A549 (cell line): ENCODE measurements at regions not wholly inside any gene's neighbourhood (a gene's known extent, or its start where the extent isn't known, plus 50 kb on each side); places are given as distances from the start of the nearest gene placed in this dataset.

Source experiments
- ATAC-seq, 2 experiments: fragments of 200-7000 bp in 1 of 2; fragments of >200 bp in 1 of 2; cut with Nextera tagmentation in 1 of 2; cut with Tn5 transposase in 1 of 2; 3 replicates each; pipeline versions ENCODE4 v1.8.0 to v1.9.1; 2018 to 2020; ENCODE audit warnings: mild to moderate bottlenecking in 1 of 2, moderate library complexity in 1 of 2
- CTCF ChIA-PET: fragments of 300-600 bp; sonication (Branson Sonifier 250); formaldehyde crosslinking; extraction: SDS; loops from one replicate; lab custom pipeline; 2021; ENCODE audit warnings: antibody characterized with exemption, inconsistent platforms; lab: Yijun Ruan, JAX
- POLR2A ChIA-PET: fragments of 350-600 bp; formaldehyde crosslinking; extraction: SDS; loops from one replicate; lab custom pipeline; 2021; ENCODE audit warnings: antibody characterized with exemption, inconsistent platforms; lab: Yijun Ruan, JAX
- DNase-seq, 2 experiments: peaks; one replicate each; pipeline versions ENCODE4 v3.0.0 to v3.0.0-alpha.2; 2011 to 2016; ENCODE audit warnings: low read depth in 1 of 2, low spot score in 1 of 2
- FAIRE-seq: peaks from 2 replicates; lab custom pipeline; 2011; peaks lifted over from hg19 to GRCh38; lab: Jason Lieb, UNC
- H3K27ac ChIP-seq, 2 experiments: fragments of >200 bp; sonication (Bioruptor Twin); formaldehyde crosslinking; 3 replicates each; pipeline ENCODE4 v1.5.1; 2016 to 2017
- H3K4me1 ChIP-seq: fragments of >200 bp; sonication (Bioruptor Twin); formaldehyde crosslinking; 3 replicates; pipeline ENCODE4 v1.6.1; 2016
- H3K4me2 ChIP-seq: fragments of >200 bp; sonication (Bioruptor Twin); formaldehyde crosslinking; 3 replicates; pipeline ENCODE4 v1.6.1; 2016
- H3K4me3 ChIP-seq: fragments of >200 bp; sonication (Bioruptor Twin); formaldehyde crosslinking; 3 replicates; pipeline ENCODE4 v1.5.1; 2016
- H3K9me3 ChIP-seq: fragments of >200 bp; sonication (Bioruptor Twin); formaldehyde crosslinking; 3 replicates; pipeline ENCODE4 v1.6.1; 2016
- BHLHE40 ChIP-seq: IDR thresholded peaks from 2 replicates; pipeline ENCODE4 v1.6.1; 2012; ENCODE audit warnings: low read depth, low read length, inconsistent platforms
- CEBPB ChIP-seq, 2 experiments: fragments of >200 bp in 1 of 2; sonication (Bioruptor Twin) in 1 of 2; formaldehyde crosslinking in 1 of 2; IDR thresholded peaks; 2 replicates each; pipeline ENCODE4 v1.6.1; 2012 to 2016
- CHD2 ChIP-seq: fragments of 150-350 bp; IDR thresholded peaks from 2 replicates; pipeline ENCODE4 v1.6.1; 2014; ENCODE audit warnings: low read length; ENCODE audit not compliant: partially characterized antibody
- EHF ChIP-seq: fragments of 250-450 bp; sonication (Bioruptor Pico); IDR thresholded peaks from 2 replicates; pipeline ENCODE4 v1.5.0; 2020; ENCODE audit warnings: mild to moderate bottlenecking
- FOSB ChIP-seq: fragments of 250-450 bp; sonication (Bioruptor Pico); IDR thresholded peaks from 2 replicates; pipeline ENCODE4 v1.5.0; 2020; ENCODE audit warnings: mild to moderate bottlenecking, moderate library complexity
- FOSL2 ChIP-seq, 2 experiments: fragments of 450-650 bp in 1 of 2; fragments of >200 bp in 1 of 2; sonication (Bioruptor Twin) in 1 of 2; formaldehyde crosslinking; IDR thresholded peaks; 2 replicates each; pipeline versions ENCODE4 v1.5.0 to v1.6.1; 2016 to 2020; ENCODE audit warnings: mild to moderate bottlenecking in 1 of 2, moderate library complexity in 1 of 2
- JUNB ChIP-seq: fragments of >200 bp; sonication (Bioruptor Twin); formaldehyde crosslinking; IDR thresholded peaks from 2 replicates; pipeline ENCODE4 v1.6.1; 2016
- KDM5A ChIP-seq: fragments of 200-600 bp; sonication (generic); IDR thresholded peaks from 2 replicates; pipeline ENCODE4 v1.6.1; 2016; ENCODE audit warnings: antibody characterized with exemption, mild to moderate bottlenecking
- MAZ ChIP-seq: fragments of 150-350 bp; IDR thresholded peaks from 2 replicates; pipeline ENCODE4 v1.6.1; 2014; ENCODE audit warnings: antibody characterized with exemption, low read depth, low read length, borderline replicate concordance
- MYC ChIP-seq: IDR thresholded peaks from 2 replicates; pipeline ENCODE4 v1.6.1; 2012; ENCODE audit warnings: mild to moderate bottlenecking, inconsistent platforms, low read length, improper control_type of control experiment, borderline replicate concordance
- PHF8 ChIP-seq: fragments of 200-600 bp; sonication (generic); IDR thresholded peaks from 2 replicates; pipeline ENCODE4 v1.6.1; 2016; ENCODE audit warnings: low read depth, mild to moderate bottlenecking, antibody characterized with exemption, moderate library complexity, borderline replicate concordance
- RARB ChIP-seq: fragments of 250-450 bp; sonication (Bioruptor Pico); IDR thresholded peaks from 2 replicates; pipeline ENCODE4 v1.8.0; 2021; ENCODE audit warnings: mild to moderate bottlenecking, moderate library complexity
- REST ChIP-seq: fragments of 200-600 bp; sonication (generic); IDR thresholded peaks from 2 replicates; pipeline ENCODE4 v1.6.1; 2016; ENCODE audit warnings: antibody characterized with exemption, mild to moderate bottlenecking, moderate library complexity
- RFX5 ChIP-seq: fragments of 450-650 bp; IDR thresholded peaks from 2 replicates; pipeline ENCODE4 v1.7.1; 2014; ENCODE audit warnings: antibody characterized with exemption, mild to moderate bottlenecking, moderate library complexity
- SREBF2 ChIP-seq: fragments of 450-650 bp; IDR thresholded peaks from 2 replicates; pipeline ENCODE4 v1.6.1; 2014; ENCODE audit warnings: mild to moderate bottlenecking, moderate library complexity
- ZC3H11A ChIP-seq: fragments of 450-650 bp; IDR thresholded peaks from 2 replicates; pipeline ENCODE4 v1.6.1; 2014; ENCODE audit warnings: antibody characterized with exemption, mild to moderate bottlenecking
- ZNF302 ChIP-seq: fragments of 250-450 bp; sonication (Bioruptor Pico); IDR thresholded peaks from 2 replicates; pipeline ENCODE4 v1.9.0; 2021; ENCODE audit warnings: inconsistent platforms, mild to moderate bottlenecking, moderate library complexity
- WGBS: methylation state at CpG from one replicate; pipeline ENCODE4 v1.1.6; 2017; ENCODE audit errors: missing lambda C conversion rate; 5-methylcytosine and 5-hydroxymethylcytosine counted together
- TF ChIP-seq, protein P1 (sequence below): fragments of 450-650 bp; IDR thresholded peaks from 2 replicates; pipeline ENCODE4 v1.6.1; 2014; ENCODE audit warnings: antibody characterized with exemption
- TF ChIP-seq, protein P2 (sequence below): fragments of >200 bp; sonication (Bioruptor Twin); formaldehyde crosslinking; IDR thresholded peaks from 2 replicates; pipeline ENCODE4 v1.6.1; 2016
- TF ChIP-seq, protein P3 (sequence below): fragments of 250-450 bp; sonication (Bioruptor Pico); IDR thresholded peaks from 2 replicates; pipeline ENCODE4 v1.5.0; 2020; ENCODE audit warnings: low read depth, mild to moderate bottlenecking, moderate library complexity
- TF ChIP-seq, protein P4 (sequence below): fragments of 150-350 bp; IDR thresholded peaks from 2 replicates; pipeline ENCODE4 v1.6.1; 2014; ENCODE audit warnings: low read depth, mild to moderate bottlenecking, low read length

GRCh38 chr13:60957816-60958215 is 457.8 kb downstream of the PCDH20 start:
- CTCF ChIA-PET, result no interaction called here
- no peak for ATAC-seq
- FAIRE-seq, result no peak

DNA sequence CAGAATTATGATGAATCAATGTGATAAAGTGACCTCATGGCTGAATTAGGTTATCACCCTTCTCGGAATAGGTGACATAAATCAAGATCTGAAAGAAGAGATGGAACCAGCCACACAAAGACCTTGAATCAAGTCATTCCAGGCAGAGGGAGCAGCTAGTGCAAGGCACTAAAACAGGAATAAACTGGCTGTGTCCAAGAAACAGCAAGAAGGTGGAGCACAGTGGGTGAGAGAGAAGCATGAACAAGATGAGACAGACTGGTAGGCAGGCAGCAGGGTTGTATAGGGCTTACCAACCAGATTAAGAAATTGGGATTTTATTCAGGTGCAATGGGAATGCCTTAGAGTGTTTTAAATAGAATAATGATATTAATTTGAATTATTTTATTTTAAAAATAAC is 470.3 kb downstream of the PCDH20 start:
- POLR2A ChIA-PET, result no interaction called here
- ATAC-seq, result no peak
- TF ChIP-seq, protein P1, sequence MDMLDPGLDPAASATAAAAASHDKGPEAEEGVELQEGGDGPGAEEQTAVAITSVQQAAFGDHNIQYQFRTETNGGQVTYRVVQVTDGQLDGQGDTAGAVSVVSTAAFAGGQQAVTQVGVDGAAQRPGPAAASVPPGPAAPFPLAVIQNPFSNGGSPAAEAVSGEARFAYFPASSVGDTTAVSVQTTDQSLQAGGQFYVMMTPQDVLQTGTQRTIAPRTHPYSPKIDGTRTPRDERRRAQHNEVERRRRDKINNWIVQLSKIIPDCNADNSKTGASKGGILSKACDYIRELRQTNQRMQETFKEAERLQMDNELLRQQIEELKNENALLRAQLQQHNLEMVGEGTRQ, result no peak
- TF ChIP-seq RARB, result no peak
- TF ChIP-seq EHF (CRISPR knock-in tag), result no peak
- no peak for TF ChIP-seq BHLHE40

More at GRCh38 chr13:60957816-60958215, 457.8 kb downstream of the PCDH20 start:
- Histone ChIP-seq H3K9me3 (no peaks in the 10 kb centered on the region), H3K4me2 (no peak overlapping the region), H3K4me3 (no peak overlapping the region), H3K4me1 (no peaks in the 10 kb centered on the region), H3K27ac (no peak overlapping the region)
- no peak for DNase-seq
- TF ChIP-seq EHF (CRISPR knock-in tag) (no peak), SREBF2 (no peak), KDM5A (no peak), FOSL2 (IDR thresholded peaks at IDR 0.05) (no peak), FOSL2 (CRISPR knock-in tag; IDR thresholded peaks at IDR 0.05) (no peak)
- WGBS, result 0% methylated on average over 1 of the region's 1 CpG
- POLR2A ChIA-PET, result no interaction called here

GRCh38 chr13:60944863-60945262 is 470.8 kb downstream of the PCDH20 start:
- 0% methylated on average over 1 of the region's 1 CpG for WGBS
- H3K9me3 ChIP-seq, result no peaks in the 10 kb centered on the region
- no peaks in the 10 kb centered on the region for H3K4me1 ChIP-seq
- no peak overlapping the region for H3K4me3 ChIP-seq
- ATAC-seq (no peak), FAIRE-seq (no peak), DNase-seq (no peak)
- no peak overlapping the region for H3K4me2 ChIP-seq
- TF ChIP-seq MYC, result no peak
- TF ChIP-seq CHD2, result no peak
- TF ChIP-seq, protein P2, sequence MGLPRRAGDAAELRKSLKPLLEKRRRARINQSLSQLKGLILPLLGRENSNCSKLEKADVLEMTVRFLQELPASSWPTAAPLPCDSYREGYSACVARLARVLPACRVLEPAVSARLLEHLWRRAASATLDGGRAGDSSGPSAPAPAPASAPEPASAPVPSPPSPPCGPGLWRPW, result no peak
- TF ChIP-seq, protein P3, sequence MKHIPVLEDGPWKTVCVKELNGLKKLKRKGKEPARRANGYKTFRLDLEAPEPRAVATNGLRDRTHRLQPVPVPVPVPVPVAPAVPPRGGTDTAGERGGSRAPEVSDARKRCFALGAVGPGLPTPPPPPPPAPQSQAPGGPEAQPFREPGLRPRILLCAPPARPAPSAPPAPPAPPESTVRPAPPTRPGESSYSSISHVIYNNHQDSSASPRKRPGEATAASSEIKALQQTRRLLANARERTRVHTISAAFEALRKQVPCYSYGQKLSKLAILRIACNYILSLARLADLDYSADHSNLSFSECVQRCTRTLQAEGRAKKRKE (CRISPR knock-in tag), result no peak
- TF ChIP-seq ZC3H11A, result no peak
- TF ChIP-seq, protein P4, sequence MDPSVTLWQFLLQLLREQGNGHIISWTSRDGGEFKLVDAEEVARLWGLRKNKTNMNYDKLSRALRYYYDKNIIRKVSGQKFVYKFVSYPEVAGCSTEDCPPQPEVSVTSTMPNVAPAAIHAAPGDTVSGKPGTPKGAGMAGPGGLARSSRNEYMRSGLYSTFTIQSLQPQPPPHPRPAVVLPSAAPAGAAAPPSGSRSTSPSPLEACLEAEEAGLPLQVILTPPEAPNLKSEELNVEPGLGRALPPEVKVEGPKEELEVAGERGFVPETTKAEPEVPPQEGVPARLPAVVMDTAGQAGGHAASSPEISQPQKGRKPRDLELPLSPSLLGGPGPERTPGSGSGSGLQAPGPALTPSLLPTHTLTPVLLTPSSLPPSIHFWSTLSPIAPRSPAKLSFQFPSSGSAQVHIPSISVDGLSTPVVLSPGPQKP, result no peak
- TF ChIP-seq PHF8, result no peak
- POLR2A ChIA-PET, result no interaction called here
- H3K27ac ChIP-seq, result no peak overlapping the region
- CTCF ChIA-PET, result no interaction called here

More for the DNA sequence above, 470.3 kb downstream of the PCDH20 start:
- CTCF ChIA-PET, result no interaction called here
- no peak overlapping the region for H3K4me2 ChIP-seq
- DNase-seq (no peak), FAIRE-seq (no peak)
- no peak overlapping the region for H3K27ac ChIP-seq
- no peaks in the 10 kb centered on the region for H3K4me1 ChIP-seq
- WGBS, result 0% methylated on average over 1 of the region's 1 CpG
- H3K9me3 ChIP-seq, result no peaks in the 10 kb centered on the region
- no peak overlapping the region for H3K4me3 ChIP-seq

- 8% methylated on average over 1 of the region's 1 CpG for WGBS
- POLR2A ChIA-PET, result no interaction called here
- no peak for TF ChIP-seq CEBPB (IDR thresholded peaks at IDR 0.05)
- no peak for TF ChIP-seq ZNF302 (CRISPR knock-in tag)
- no peak for TF ChIP-seq RFX5
- no peak for TF ChIP-seq JUNB
- no peak for TF ChIP-seq MAZ
- no peak for TF ChIP-seq REST
- TF ChIP-seq FOSB (CRISPR knock-in tag), result no peak
- TF ChIP-seq, protein P3 (CRISPR knock-in tag), result no peak
- TF ChIP-seq, protein P4, result no peak
- TF ChIP-seq, protein P2, result no peak
Measured at GRCh38 chr13:60944016-60944415, 471.6 kb downstream of the PCDH20 start.

More at GRCh38 chr13:60944016-60944415, 471.6 kb downstream of the PCDH20 start:
- ATAC-seq (no peak), FAIRE-seq (no peak), DNase-seq (no peak)
- H3K4me1 ChIP-seq, result no peaks in the 10 kb centered on the region
- no peak overlapping the region for H3K4me3 ChIP-seq
- H3K4me2 ChIP-seq, result no peak overlapping the region
- no peaks in the 10 kb centered on the region for H3K9me3 ChIP-seq
- CTCF ChIA-PET, result no interaction called here
- H3K27ac ChIP-seq, result no peak overlapping the region
